OCI-LY3 (cell line): ENCODE measurements at regions not wholly inside any gene's neighbourhood (a gene's known extent, or its start where the extent isn't known, plus 50 kb on each side); places are given as distances from the start of the nearest gene placed in this dataset.
"Not testable (repeated sequence)": the region's sequence is repeated elsewhere in the genome, so short reads cannot be mapped to it uniquely, and the experiment has no call there.

Source experiments
- H2AFZ ChIP-seq: fragments of 200-600, 300-600 bp; shearing (Covaris generic); 2 replicates; pipeline ENCODE4 v1.6.0; 2014; ENCODE audit warnings: antibody characterized with exemption, low read depth, low read length
- H3K27ac ChIP-seq: fragments of 200-600, 300-600 bp; sonication (generic); 2 replicates; pipeline ENCODE4 v1.5.1; 2014; ENCODE audit warnings: mild to moderate bottlenecking, low read length, moderate library complexity, mixed read lengths
- H3K27me3 ChIP-seq: fragments of 200-600, 300-600 bp; sonication (generic); 2 replicates; pipeline ENCODE4 v1.6.1; 2014; ENCODE audit warnings: low read depth, low read length, mixed read lengths
- H3K36me3 ChIP-seq: fragments of 200-600, 300-600 bp; sonication (generic); replicated peaks from 2 replicates; pipeline ENCODE3; 2014; ENCODE audit warnings: low read depth, low read length, mixed read lengths
- H3K4me1 ChIP-seq: fragments of 300-600, 200-600 bp; sonication (generic); 2 replicates; pipeline ENCODE4 v1.6.1; 2014; ENCODE audit warnings: low read length, mixed read lengths
- H3K4me2 ChIP-seq: fragments of 200-600, 300-600 bp; sonication (generic); 2 replicates; pipeline ENCODE4 v1.6.1; 2014; ENCODE audit warnings: low read length, mixed read lengths
- H3K4me3 ChIP-seq: fragments of 300-600, 200-600 bp; sonication (generic); 2 replicates; pipeline ENCODE4 v1.5.1; 2014; ENCODE audit warnings: antibody characterized with exemption, mild to moderate bottlenecking, low read length, moderate library complexity
- H3K79me2 ChIP-seq: fragments of 300-600, 200-600 bp; shearing (Covaris generic); 2 replicates; pipeline ENCODE4 v1.6.1; 2014; ENCODE audit warnings: mild to moderate bottlenecking, low read length, mixed read lengths
- H3K9ac ChIP-seq: fragments of 300-600, 200-600 bp; shearing (Covaris generic); 2 replicates; pipeline ENCODE4 v1.6.0; 2014; ENCODE audit warnings: mild to moderate bottlenecking, low read length, moderate library complexity
- H3K9me3 ChIP-seq: fragments of 200-600, 300-600 bp; shearing (Covaris generic); 2 replicates; pipeline ENCODE4 v1.6.1; 2014; ENCODE audit warnings: low read length, mixed read lengths; ENCODE audit not compliant: insufficient read depth
- H4K20me1 ChIP-seq: fragments of 200-600, 300-600 bp; sonication (generic); 2 replicates; pipeline ENCODE4 v1.6.1; 2016; ENCODE audit warnings: low read length, mixed read lengths; ENCODE audit not compliant: insufficient read depth
- CTCF ChIP-seq: fragments of 200-600, 300-600 bp; sonication (generic); IDR thresholded peaks from 2 replicates; pipeline ENCODE4 v1.5.1; 2014; ENCODE audit warnings: antibody characterized with exemption, low read length, low read depth
- EZH2phosphoT487 ChIP-seq: fragments of 200-600 bp; shearing (Covaris generic); IDR thresholded peaks from 2 replicates; pipeline ENCODE4 v1.6.1; 2018; ENCODE audit warnings: antibody characterized with exemption, mixed run types, low read depth

- no peak overlapping the region for H3K4me3 ChIP-seq
- no peak overlapping the region for H3K4me2 ChIP-seq
- no peaks in the 10 kb centered on the region for H3K9me3 ChIP-seq
- H3K27me3 ChIP-seq = peaks cover 9% of the 10 kb centered on the region; the same call in 1 of the 2 replicates
- H3K36me3 ChIP-seq = no peaks in the 10 kb centered on the region
- no peaks in the 10 kb centered on the region for H3K4me1 ChIP-seq
- no peak overlapping the region for H3K27ac ChIP-seq
- H4K20me1 ChIP-seq = no peaks in the 10 kb centered on the region
- H3K9ac ChIP-seq = no peak overlapping the region
- TF ChIP-seq EZH2phosphoT487 (no peak), CTCF (no peak)
- H2AFZ ChIP-seq = no peak overlapping the region
- H3K79me2 ChIP-seq = no peaks in the 10 kb centered on the region
Observed at GRCh38 chr11:57056735-57057134, 68.0 kb downstream of the OR5AK2 start.

GRCh38 chr11:57057561-57057960 is 68.8 kb downstream of the OR5AK2 start:
- TF ChIP-seq CTCF = no peak
- no peak for TF ChIP-seq EZH2phosphoT487
- Histone ChIP-seq H3K9ac (no peak overlapping the region), H3K27me3 (peaks cover 9% of the 10 kb centered on the region; the same call in 1 of the 2 replicates), H2AFZ (no peak overlapping the region), H3K4me1 (no peaks in the 10 kb centered on the region), H3K4me2 (no peak overlapping the region), H3K4me3 (no peak overlapping the region), H3K79me2 (no peaks in the 10 kb centered on the region), H3K9me3 (no peaks in the 10 kb centered on the region), H3K36me3 (no peaks in the 10 kb centered on the region), H4K20me1 (no peaks in the 10 kb centered on the region), H3K27ac (no peak overlapping the region)

- not testable (repeated sequence) for H3K9ac ChIP-seq, H3K27me3 ChIP-seq, H3K4me3 ChIP-seq, H2AFZ ChIP-seq, H3K36me3 ChIP-seq, H3K9me3 ChIP-seq, H3K79me2 ChIP-seq, H4K20me1 ChIP-seq, H3K27ac ChIP-seq, H3K4me2 ChIP-seq, H3K4me1 ChIP-seq
Observed at GRCh38 chr11:57062957-57063356, 74.2 kb downstream of the OR5AK2 start.

- no peak overlapping the region for H3K9ac ChIP-seq
- H3K36me3 ChIP-seq = no peaks in the 10 kb centered on the region
- no peak overlapping the region for H3K27ac ChIP-seq
- no peaks in the 10 kb centered on the region for H4K20me1 ChIP-seq
- no peaks in the 10 kb centered on the region for H3K79me2 ChIP-seq
- TF ChIP-seq CTCF = no peak
- TF ChIP-seq EZH2phosphoT487 = no peak
- peaks cover 4% of the 10 kb centered on the region; the same call in 1 of the 2 replicates for H3K27me3 ChIP-seq
- no peak overlapping the region for H3K4me2 ChIP-seq
- peaks cover 22% of the 10 kb centered on the region for H3K4me1 ChIP-seq
- H3K9me3 ChIP-seq = no peaks in the 10 kb centered on the region
- H3K4me3 ChIP-seq = no peak overlapping the region
- H2AFZ ChIP-seq = no peak overlapping the region
Observed at GRCh38 chr11:57069942-57070341, 81.2 kb downstream of the OR5AK2 start.

GRCh38 chr11:57071829-57072228 is 83.1 kb downstream of the OR5AK2 start:
- H3K27ac ChIP-seq = no peak overlapping the region
- TF ChIP-seq CTCF (no peak), EZH2phosphoT487 (no peak)
- no peak overlapping the region for H3K9ac ChIP-seq
- H2AFZ ChIP-seq = no peak overlapping the region
- H3K9me3 ChIP-seq = no peaks in the 10 kb centered on the region
- no peak overlapping the region for H3K4me3 ChIP-seq
- no peaks in the 10 kb centered on the region for H3K79me2 ChIP-seq
- H3K4me1 ChIP-seq = peaks cover 22% of the 10 kb centered on the region
- peaks cover 4% of the 10 kb centered on the region; the same call in 1 of the 2 replicates for H3K27me3 ChIP-seq
- no peaks in the 10 kb centered on the region for H3K36me3 ChIP-seq
- no peaks in the 10 kb centered on the region for H4K20me1 ChIP-seq
- no peak overlapping the region for H3K4me2 ChIP-seq
